ENCODE measurements at regions not wholly inside any gene's neighbourhood (a gene's known extent, or its start where the extent isn't known, plus 50 kb on each side); places are given as distances from the start of the nearest gene placed in this dataset.

DNA sequence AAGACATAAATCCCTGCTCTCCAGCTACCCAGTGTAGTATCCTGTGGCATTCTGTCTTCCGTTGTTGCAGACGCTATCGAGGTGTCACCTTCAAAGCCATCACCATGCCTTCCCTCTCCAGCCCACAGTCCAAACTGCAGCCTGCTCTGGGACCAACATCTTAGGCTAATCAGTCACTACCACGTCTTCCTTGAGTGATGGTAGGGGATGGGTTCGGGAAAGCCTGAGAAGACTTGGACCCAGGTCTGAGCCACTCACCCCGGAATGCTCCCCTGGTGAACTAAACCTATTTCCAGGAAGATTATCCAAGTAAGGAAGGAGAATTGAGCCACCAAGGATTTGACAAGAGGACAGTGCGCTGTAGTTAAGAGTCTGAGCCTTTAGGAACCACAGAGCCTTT, 52.9 kb upstream of the IRX1 start:
- H3K4me1 ChIP-seq, result no peaks in the 10 kb centered on the region
- no peak overlapping the region for H3K4me3 ChIP-seq
- no peak overlapping the region for H3K27ac ChIP-seq
- TF ChIP-seq POLR2A (IDR thresholded peaks at IDR 0.05), result no peak
- TF ChIP-seq POLR2AphosphoS5 (IDR thresholded peaks at IDR 0.05), result no peak
- TF ChIP-seq, protein P1, sequence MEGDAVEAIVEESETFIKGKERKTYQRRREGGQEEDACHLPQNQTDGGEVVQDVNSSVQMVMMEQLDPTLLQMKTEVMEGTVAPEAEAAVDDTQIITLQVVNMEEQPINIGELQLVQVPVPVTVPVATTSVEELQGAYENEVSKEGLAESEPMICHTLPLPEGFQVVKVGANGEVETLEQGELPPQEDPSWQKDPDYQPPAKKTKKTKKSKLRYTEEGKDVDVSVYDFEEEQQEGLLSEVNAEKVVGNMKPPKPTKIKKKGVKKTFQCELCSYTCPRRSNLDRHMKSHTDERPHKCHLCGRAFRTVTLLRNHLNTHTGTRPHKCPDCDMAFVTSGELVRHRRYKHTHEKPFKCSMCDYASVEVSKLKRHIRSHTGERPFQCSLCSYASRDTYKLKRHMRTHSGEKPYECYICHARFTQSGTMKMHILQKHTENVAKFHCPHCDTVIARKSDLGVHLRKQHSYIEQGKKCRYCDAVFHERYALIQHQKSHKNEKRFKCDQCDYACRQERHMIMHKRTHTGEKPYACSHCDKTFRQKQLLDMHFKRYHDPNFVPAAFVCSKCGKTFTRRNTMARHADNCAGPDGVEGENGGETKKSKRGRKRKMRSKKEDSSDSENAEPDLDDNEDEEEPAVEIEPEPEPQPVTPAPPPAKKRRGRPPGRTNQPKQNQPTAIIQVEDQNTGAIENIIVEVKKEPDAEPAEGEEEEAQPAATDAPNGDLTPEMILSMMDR (IDR thresholded peaks at IDR 0.05), result no peak
- TF ChIP-seq EP300 (IDR thresholded peaks at IDR 0.05), result no peak
- no peaks in the 10 kb centered on the region for H3K36me3 ChIP-seq
- 73 to 82% methylated on average over 7 of the region's 7 CpGs for WGBS, 2 donors
- no peak for DNase-seq
- H3K9me3 ChIP-seq, result no peaks in the 10 kb centered on the region
- H3K27me3 ChIP-seq, result no peaks in the 10 kb centered on the region
- ATAC-seq (ENCODE audit: low FRiP score in 2 of 2), result no peak

DNA sequence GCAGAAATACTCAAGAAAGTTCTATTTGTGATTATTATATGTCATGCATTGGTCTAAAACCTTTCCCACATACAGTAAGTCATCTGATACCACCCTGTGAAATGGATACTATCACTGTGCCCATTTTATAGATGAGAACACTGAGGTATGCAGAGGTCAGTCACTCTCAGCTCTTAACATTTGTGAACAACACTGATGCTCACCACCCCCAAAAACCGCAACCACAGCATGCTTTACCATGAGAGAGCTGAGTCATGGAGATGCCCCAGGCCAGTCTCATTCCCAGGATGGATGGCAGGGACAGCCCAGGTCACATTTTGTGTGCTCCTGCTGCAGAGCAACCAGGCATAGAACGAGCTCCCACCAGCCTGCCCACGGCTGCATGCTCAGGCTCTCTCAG, 53.5 kb upstream of the IRX1 start:
- 79 to 82% methylated on average over 3 of the region's 3 CpGs for WGBS, 2 donors

DNA sequence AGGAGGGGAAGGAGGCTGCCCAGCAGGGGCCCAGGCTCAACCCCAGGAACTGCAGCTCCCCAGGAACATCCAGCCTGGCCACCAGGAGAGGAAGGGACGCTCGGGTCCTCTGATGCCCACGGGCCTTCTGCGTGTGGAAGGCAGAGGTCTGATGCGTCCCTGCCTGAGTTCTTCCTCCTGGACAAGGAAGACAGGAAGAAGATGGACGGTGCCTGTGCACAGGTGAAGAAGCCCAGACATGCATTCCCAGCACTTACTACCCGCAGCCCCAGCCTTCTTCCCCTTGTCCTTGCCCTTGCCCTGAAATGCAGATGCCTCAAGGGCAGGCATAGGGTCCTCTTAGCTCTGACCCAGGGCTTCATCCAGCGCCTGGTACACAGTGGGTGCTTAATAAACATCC, 56.7 kb upstream of the IRX1 start:
- no peak for ATAC-seq (ENCODE audit: low FRiP score in 2 of 2)

More for the DNA sequence above, 53.5 kb upstream of the IRX1 start:
- no peak for TF ChIP-seq POLR2A (IDR thresholded peaks at IDR 0.05)
- no peak for TF ChIP-seq POLR2AphosphoS5 (IDR thresholded peaks at IDR 0.05)
- no peak for TF ChIP-seq EP300 (IDR thresholded peaks at IDR 0.05)
- TF ChIP-seq, protein P1 (IDR thresholded peaks at IDR 0.05), result no peak
- Histone ChIP-seq H3K36me3 (no peaks in the 10 kb centered on the region), H3K9me3 (no peaks in the 10 kb centered on the region), H3K27ac (no peak overlapping the region), H3K27me3 (no peaks in the 10 kb centered on the region), H3K4me1 (no peaks in the 10 kb centered on the region), H3K4me3 (no peak overlapping the region)
- no peak for DNase-seq
- ATAC-seq (ENCODE audit: low FRiP score in 2 of 2), result no peak

DNA sequence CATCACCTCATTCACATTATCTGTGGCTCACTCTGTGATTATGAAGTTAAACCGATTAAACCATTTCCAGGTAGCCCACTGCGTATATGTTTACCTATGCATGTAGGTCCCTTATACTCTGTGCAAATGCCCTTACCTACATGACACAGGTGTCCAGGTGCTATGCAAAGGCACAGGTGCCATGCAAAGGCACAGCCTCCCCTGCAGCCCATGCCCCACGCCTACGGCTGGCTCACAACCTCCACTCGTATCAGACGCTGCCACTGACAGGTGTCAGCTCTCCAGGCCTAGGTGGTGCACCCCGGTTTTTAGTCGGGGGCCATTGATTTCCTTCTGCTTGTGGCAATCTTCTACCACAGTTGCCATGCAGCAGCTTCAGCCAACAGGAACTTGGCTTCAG, 57.7 kb upstream of the IRX1 start:
- peaks cover 0 to 5% (median 0%) of the 10 kb centered on the region in 4 donors for H3K9me3 ChIP-seq
- ATAC-seq (ENCODE audit: low FRiP score in 2 of 2), result no peak
- no peaks in the 10 kb centered on the region for H3K36me3 ChIP-seq
- TF ChIP-seq POLR2AphosphoS5 (IDR thresholded peaks at IDR 0.05) (no peak), EP300 (IDR thresholded peaks at IDR 0.05) (no peak), POLR2A (IDR thresholded peaks at IDR 0.05) (no peak)
- TF ChIP-seq, protein P1 (IDR thresholded peaks at IDR 0.05), result no peak
- no peak overlapping the region for H3K27ac ChIP-seq
- no peaks in the 10 kb centered on the region for H3K4me1 ChIP-seq
- WGBS, 2 donors, result 89 to 92% methylated on average over 8 of the region's 8 CpGs
- H3K4me3 ChIP-seq, result no peak overlapping the region
- no peaks in the 10 kb centered on the region for H3K27me3 ChIP-seq
- DNase-seq, result no peak

More for the DNA sequence above, 56.7 kb upstream of the IRX1 start:
- Histone ChIP-seq H3K4me1 (no peaks in the 10 kb centered on the region), H3K27ac (no peak overlapping the region), H3K4me3 (no peak overlapping the region), H3K9me3 (peaks cover 0 to 5% (median 0%) of the 10 kb centered on the region in 4 donors), H3K27me3 (no peaks in the 10 kb centered on the region), H3K36me3 (no peaks in the 10 kb centered on the region)
- TF ChIP-seq EP300 (IDR thresholded peaks at IDR 0.05) (no peak), POLR2AphosphoS5 (IDR thresholded peaks at IDR 0.05) (no peak), POLR2A (IDR thresholded peaks at IDR 0.05) (no peak)
- TF ChIP-seq, protein P1 (IDR thresholded peaks at IDR 0.05), result no peak
- no peak for DNase-seq
- WGBS, 2 donors, result 87 to 94% methylated on average over 8 of the region's 8 CpGs

DNA sequence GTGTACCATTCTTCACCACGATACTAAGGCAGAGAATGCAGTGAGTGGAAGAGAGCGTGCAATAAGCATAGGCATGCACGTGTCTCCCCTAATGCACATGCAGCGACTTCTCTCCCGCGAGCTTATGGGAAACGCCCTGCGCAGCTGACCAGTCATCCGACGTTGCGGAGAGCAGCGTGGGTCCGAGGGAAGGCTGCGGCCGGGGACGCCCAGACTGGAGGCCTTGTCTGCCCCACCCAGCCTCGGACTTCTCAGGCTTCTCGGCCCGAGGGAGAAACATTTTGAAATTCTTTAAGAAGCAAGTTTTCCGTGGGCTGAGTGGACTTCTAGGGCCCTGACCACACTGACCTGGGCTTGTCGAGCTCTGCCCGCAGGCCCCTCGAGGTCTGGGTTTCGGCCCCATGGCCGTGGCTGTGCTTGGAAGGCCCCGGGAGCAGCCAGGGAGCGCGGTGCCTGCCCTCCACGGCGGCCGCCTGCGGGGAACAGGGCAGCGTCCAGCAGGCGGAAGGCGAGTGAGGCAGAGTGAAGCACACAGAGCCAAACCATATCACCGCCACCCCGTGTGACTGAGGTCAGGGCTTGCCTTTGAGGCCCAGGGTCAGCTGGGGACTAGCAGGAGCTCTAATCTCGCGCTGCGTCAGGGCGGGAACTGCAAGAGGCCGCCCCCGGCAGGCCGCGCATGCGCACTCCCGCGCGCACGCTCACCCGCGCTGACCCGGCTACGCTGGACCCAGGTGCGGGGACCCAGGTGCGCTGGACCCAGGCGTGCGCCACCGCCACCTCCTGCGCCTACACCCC, 60.0 kb upstream of the IRX1 start:
- no peak overlapping the region for H3K4me3 ChIP-seq
- no peak overlapping the region for H3K27ac ChIP-seq
- TF ChIP-seq POLR2AphosphoS5 (IDR thresholded peaks at IDR 0.05), result no peak
- TF ChIP-seq POLR2A (IDR thresholded peaks at IDR 0.05), result no peak
- no peak for TF ChIP-seq EP300 (IDR thresholded peaks at IDR 0.05)
- TF ChIP-seq, protein P1 (IDR thresholded peaks at IDR 0.05), result no peak
- no peaks in the 10 kb centered on the region for H3K27me3 ChIP-seq
- no peaks in the 10 kb centered on the region for H3K36me3 ChIP-seq
- DNase-seq (peak in 1 of 2 donors; percentile 80), ATAC-seq (ENCODE audit: low FRiP score in 2 of 2) (peak in 1 of 2 donors; percentile 11)
- no peaks in the 10 kb centered on the region for H3K4me1 ChIP-seq
- peaks cover 0 to 5% (median 0%) of the 10 kb centered on the region in 4 donors for H3K9me3 ChIP-seq
- 93 to 96% methylated on average over 36 to 60 of the region's 60 CpGs for WGBS, 2 donors
